Adipocyte (in vitro differentiated cells): ENCODE measurements at regions not wholly inside any gene's neighbourhood (a gene's known extent, or its start where the extent isn't known, plus 50 kb on each side); places are given as distances from the start of the nearest gene placed in this dataset.
"Not testable (repeated sequence)": the region's sequence is repeated elsewhere in the genome, so short reads cannot be mapped to it uniquely, and the experiment has no call there.

ENCODE experiments used
- DNase-seq: peaks from one replicate; pipeline ENCODE4 v3.0.0-alpha.2; 2015; ENCODE audit warnings: low read depth
- H3K27me3 ChIP-seq: replicated peaks from 2 replicates; pipeline ENCODE4 v1.7.0; 2013; ENCODE audit warnings: mild to moderate bottlenecking, low read length, moderate library complexity; ENCODE audit not compliant: control insufficient read depth, insufficient read depth
- H3K36me3 ChIP-seq: 2 replicates; pipeline ENCODE4 v1.7.0; 2013; ENCODE audit warnings: low read length, mild to moderate bottlenecking, moderate library complexity; ENCODE audit not compliant: control insufficient read depth, insufficient read depth, severe bottlenecking
- H3K4me1 ChIP-seq: 2 replicates; pipeline ENCODE4 v1.7.0; 2013; ENCODE audit warnings: mild to moderate bottlenecking, low read length, moderate library complexity; ENCODE audit not compliant: control insufficient read depth, insufficient read depth
- H3K4me3 ChIP-seq: 2 replicates; pipeline ENCODE4 v1.7.0; 2013; ENCODE audit warnings: mild to moderate bottlenecking, low read length, moderate library complexity
- H3K9ac ChIP-seq: 2 replicates; pipeline ENCODE4 v1.7.0; 2013; ENCODE audit warnings: mild to moderate bottlenecking, low read length, moderate library complexity
- H3K9me3 ChIP-seq: 2 replicates; pipeline ENCODE4 v1.7.0; 2013; ENCODE audit warnings: mild to moderate bottlenecking, low read length, moderate library complexity; ENCODE audit not compliant: control insufficient read depth

- H3K9ac ChIP-seq, result no peak overlapping the region
- H3K9me3 ChIP-seq, result no peaks in the 10 kb centered on the region
- DNase-seq, result no peak
- H3K4me1 ChIP-seq, result no peaks in the 10 kb centered on the region
- H3K27me3 ChIP-seq, result no peaks in the 10 kb centered on the region
- no peak overlapping the region for H3K4me3 ChIP-seq
- no peaks in the 10 kb centered on the region for H3K36me3 ChIP-seq
Observed at GRCh38 chr6:93183531-93183972, 235.8 kb downstream of the EPHA7 start.

DNA sequence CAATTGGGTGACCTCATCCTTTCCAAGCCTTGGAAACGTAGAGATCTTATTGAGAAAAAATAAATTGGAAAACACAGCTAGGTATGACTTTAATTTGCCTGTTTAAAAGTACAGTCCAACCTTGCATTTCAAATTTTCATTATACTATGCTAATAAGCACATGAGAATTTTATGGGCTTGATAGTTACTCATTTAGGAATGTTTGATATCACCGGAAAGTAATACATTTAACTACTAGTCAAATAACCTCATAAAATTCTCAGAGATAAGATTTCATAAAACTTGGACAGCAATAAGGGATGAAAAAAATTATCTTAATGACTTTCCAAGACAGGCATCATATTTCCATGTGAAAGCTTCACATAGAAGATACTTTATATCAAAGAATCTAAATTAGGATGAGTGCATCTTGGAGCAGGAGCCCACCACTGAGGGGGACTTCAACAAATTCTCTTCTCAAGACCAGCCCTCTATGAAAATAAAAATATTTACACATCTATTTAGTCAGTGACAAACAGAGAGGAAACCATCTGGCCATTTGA lies 236.3 kb downstream of the EPHA7 start:
- H3K9ac ChIP-seq, result no peak overlapping the region

GRCh38 chr6:93177918-93178317 lies 241.4 kb downstream of the EPHA7 start:
- H3K4me3 ChIP-seq, result no peak overlapping the region
- H3K9ac ChIP-seq, result no peak overlapping the region
- no peaks in the 10 kb centered on the region for H3K36me3 ChIP-seq
- no peaks in the 10 kb centered on the region for H3K9me3 ChIP-seq
- no peaks in the 10 kb centered on the region for H3K27me3 ChIP-seq
- DNase-seq, result no peak
- no peaks in the 10 kb centered on the region for H3K4me1 ChIP-seq

More for the DNA sequence above, 236.3 kb downstream of the EPHA7 start:
- Histone ChIP-seq H3K4me3 (no peak overlapping the region), H3K9me3 (no peaks in the 10 kb centered on the region), H3K36me3 (no peaks in the 10 kb centered on the region), H3K27me3 (no peaks in the 10 kb centered on the region), H3K4me1 (no peaks in the 10 kb centered on the region)
- no peak for DNase-seq

GRCh38 chr6:93177438-93177837 lies 241.9 kb downstream of the EPHA7 start:
- H3K9me3 ChIP-seq, result no peaks in the 10 kb centered on the region
- DNase-seq, result no peak
- no peaks in the 10 kb centered on the region for H3K27me3 ChIP-seq

DNA sequence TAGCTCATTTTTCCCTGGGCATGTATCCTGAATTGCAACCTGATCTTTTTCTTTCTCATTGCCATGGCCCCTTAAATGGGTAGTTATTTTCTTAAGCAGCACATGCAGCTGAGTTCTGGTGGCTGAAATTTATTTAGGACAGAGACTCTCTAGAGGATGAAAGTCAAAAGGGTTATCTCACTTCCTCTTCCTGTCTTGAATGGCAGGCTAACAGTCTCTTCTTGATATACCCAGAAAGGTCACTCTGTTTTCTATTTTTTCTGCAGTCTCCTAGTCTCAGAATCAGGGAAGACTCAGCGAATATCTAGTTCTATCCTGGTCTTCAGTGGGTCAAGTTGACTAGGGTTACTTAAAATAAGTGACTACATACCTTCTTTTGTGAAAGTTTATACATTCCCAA lies 243.3 kb downstream of the EPHA7 start:
- no peaks in the 10 kb centered on the region for H3K27me3 ChIP-seq
- no peak for DNase-seq
- no peaks in the 10 kb centered on the region for H3K36me3 ChIP-seq
- H3K4me3 ChIP-seq, result no peak overlapping the region
- no peaks in the 10 kb centered on the region for H3K9me3 ChIP-seq
- no peak overlapping the region for H3K9ac ChIP-seq
- H3K4me1 ChIP-seq, result no peaks in the 10 kb centered on the region

More at GRCh38 chr6:93177438-93177837, 241.9 kb downstream of the EPHA7 start:
- no peak overlapping the region for H3K4me3 ChIP-seq
- H3K36me3 ChIP-seq, result no peaks in the 10 kb centered on the region
- H3K4me1 ChIP-seq, result no peaks in the 10 kb centered on the region
- no peak overlapping the region for H3K9ac ChIP-seq

DNA sequence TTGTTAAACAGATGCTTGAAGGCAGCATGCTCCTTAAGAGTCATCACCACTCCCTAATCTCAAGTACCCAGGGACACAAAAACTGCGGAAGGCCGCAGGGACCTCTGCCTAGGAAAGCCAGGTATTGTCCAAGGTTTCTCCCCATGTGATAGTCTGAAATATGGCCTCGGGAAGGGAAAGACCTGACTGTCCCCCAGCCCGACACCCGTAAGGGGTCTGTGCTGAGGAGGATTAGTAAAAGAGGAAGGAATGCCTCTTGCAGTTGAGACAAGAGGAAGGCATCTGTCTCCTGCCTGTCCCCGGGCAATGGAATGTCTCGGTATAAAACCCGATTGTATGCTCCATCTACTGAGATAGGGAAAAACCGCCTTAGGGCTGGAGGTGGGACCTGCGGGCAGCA lies 245.8 kb downstream of the EPHA7 start:
- H3K9me3 ChIP-seq, H3K9ac ChIP-seq, H3K36me3 ChIP-seq, DNase-seq, H3K27me3 ChIP-seq, H3K4me3 ChIP-seq, H3K4me1 ChIP-seq: not testable (repeated sequence)

- no peak for DNase-seq
- no peaks in the 10 kb centered on the region for H3K27me3 ChIP-seq
- H3K4me3 ChIP-seq, result no peak overlapping the region
- H3K9ac ChIP-seq, result no peak overlapping the region
- no peaks in the 10 kb centered on the region for H3K4me1 ChIP-seq
- H3K9me3 ChIP-seq, result no peaks in the 10 kb centered on the region
- no peaks in the 10 kb centered on the region for H3K36me3 ChIP-seq
Observed at GRCh38 chr6:93165850-93166430, 253.4 kb downstream of the EPHA7 start.

- no peak for DNase-seq
- Histone ChIP-seq H3K4me1 (no peaks in the 10 kb centered on the region), H3K36me3 (no peaks in the 10 kb centered on the region), H3K9ac (no peak overlapping the region), H3K4me3 (no peak overlapping the region), H3K27me3 (no peaks in the 10 kb centered on the region), H3K9me3 (no peaks in the 10 kb centered on the region)
Observed at GRCh38 chr6:93164781-93165180, 254.6 kb downstream of the EPHA7 start.

DNA sequence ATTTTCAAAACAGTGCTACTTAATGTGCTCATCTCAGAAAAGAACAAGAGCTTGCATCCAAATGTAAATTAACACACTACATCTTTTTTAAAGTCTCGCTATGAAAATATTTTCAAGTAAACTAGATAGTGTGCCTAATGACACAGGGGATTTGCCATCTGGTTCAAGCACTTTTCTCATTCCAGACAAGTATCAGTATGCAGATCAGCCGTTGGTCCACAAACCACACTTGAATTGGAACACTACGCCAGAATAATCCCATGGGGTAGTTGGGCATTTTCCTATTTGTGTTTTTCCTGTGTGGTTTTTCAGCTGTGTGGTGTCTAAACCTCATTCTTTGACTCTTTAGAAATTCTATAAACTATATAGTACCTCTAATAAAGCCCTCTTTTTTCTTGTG lies 256.2 kb downstream of the EPHA7 start:
- H3K27me3 ChIP-seq, result no peaks in the 10 kb centered on the region
- peaks cover under 1% of the 10 kb centered on the region for H3K9me3 ChIP-seq

GRCh38 chr6:93139408-93140081 lies 279.8 kb downstream of the EPHA7 start:
- DNase-seq, result no peak
- Histone ChIP-seq H3K4me3 (no peak overlapping the region), H3K4me1 (no peaks in the 10 kb centered on the region)

More for the DNA sequence above, 256.2 kb downstream of the EPHA7 start:
- no peaks in the 10 kb centered on the region for H3K4me1 ChIP-seq
- H3K36me3 ChIP-seq, result no peaks in the 10 kb centered on the region
- no peak overlapping the region for H3K9ac ChIP-seq
- H3K4me3 ChIP-seq, result no peak overlapping the region
- no peak for DNase-seq

DNA sequence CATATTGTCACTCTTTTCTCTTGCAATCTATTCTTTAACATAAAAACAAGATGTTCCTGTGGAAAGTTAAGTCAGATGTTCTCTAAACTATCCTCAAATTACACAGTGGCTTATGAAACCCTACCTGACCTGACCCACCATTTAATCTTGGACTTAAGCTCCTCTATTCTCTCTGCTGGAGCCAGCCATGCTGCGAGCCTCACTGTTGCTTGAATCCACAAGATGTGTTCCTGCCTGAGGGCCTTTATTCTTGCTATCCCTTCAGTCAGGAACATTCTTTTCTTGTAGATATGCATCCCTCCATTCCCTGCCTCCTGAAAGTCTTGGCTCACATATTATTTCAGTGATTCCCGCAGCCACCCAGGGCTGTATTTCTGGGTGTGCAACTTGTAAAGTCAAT lies 283.2 kb downstream of the EPHA7 start:
- Histone ChIP-seq H3K27me3 (no peaks in the 10 kb centered on the region), H3K4me1 (no peaks in the 10 kb centered on the region), H3K36me3 (no peaks in the 10 kb centered on the region), H3K9me3 (no peaks in the 10 kb centered on the region), H3K4me3 (no peak overlapping the region), H3K9ac (no peak overlapping the region)
- no peak for DNase-seq

More at GRCh38 chr6:93139408-93140081, 279.8 kb downstream of the EPHA7 start:
- H3K9me3 ChIP-seq, result no peaks in the 10 kb centered on the region
- no peak overlapping the region for H3K9ac ChIP-seq
- H3K36me3 ChIP-seq, result no peaks in the 10 kb centered on the region
- no peaks in the 10 kb centered on the region for H3K27me3 ChIP-seq
